Epithelial cell of proximal tubule (primary cell): ENCODE measurements at regions not wholly inside any gene's neighbourhood (a gene's known extent, or its start where the extent isn't known, plus 50 kb on each side); places are given as distances from the start of the nearest gene placed in this dataset.
"Not testable (repeated sequence)": the region's sequence is repeated elsewhere in the genome, so short reads cannot be mapped to it uniquely, and the experiment has no call there.

Experiments used
- DNase-seq: peaks from one replicate; pipeline ENCODE4 v3.0.0-alpha.2; 2011; ENCODE audit warnings: low read depth
- H3K4me3 ChIP-seq: 2 replicates; pipeline ENCODE4 v1.5.1; 2011; ENCODE audit warnings: low read depth, mild to moderate bottlenecking, low read length
- TF ChIP-seq, protein P1 (sequence below): conservative IDR thresholded peaks from 2 replicates; pipeline ENCODE4 v1.5.1; 2012; ENCODE audit warnings: low read depth, mild to moderate bottlenecking, low read length

DNA sequence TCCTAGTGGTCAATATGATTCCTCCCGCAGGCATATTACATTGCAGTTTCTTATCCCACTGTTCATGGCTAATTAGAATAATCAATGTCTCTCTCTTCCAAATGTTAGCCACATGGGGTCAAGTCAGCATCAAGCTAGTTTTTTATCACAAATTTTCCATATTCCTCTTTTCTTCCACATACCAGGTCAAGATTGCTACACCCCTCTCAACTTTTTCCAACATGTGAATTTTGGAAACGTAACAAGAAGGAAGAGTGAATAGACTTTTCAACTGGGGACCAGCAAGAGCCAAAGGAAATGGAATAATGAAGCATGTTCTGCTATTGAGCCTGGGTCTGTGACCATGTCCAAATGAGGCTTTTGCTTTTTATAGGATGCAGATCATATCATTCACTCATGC, 65.1 kb downstream of the SOD2 start:
- TF ChIP-seq, protein P1, sequence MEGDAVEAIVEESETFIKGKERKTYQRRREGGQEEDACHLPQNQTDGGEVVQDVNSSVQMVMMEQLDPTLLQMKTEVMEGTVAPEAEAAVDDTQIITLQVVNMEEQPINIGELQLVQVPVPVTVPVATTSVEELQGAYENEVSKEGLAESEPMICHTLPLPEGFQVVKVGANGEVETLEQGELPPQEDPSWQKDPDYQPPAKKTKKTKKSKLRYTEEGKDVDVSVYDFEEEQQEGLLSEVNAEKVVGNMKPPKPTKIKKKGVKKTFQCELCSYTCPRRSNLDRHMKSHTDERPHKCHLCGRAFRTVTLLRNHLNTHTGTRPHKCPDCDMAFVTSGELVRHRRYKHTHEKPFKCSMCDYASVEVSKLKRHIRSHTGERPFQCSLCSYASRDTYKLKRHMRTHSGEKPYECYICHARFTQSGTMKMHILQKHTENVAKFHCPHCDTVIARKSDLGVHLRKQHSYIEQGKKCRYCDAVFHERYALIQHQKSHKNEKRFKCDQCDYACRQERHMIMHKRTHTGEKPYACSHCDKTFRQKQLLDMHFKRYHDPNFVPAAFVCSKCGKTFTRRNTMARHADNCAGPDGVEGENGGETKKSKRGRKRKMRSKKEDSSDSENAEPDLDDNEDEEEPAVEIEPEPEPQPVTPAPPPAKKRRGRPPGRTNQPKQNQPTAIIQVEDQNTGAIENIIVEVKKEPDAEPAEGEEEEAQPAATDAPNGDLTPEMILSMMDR, result no peak
- no peak for DNase-seq
- no peak overlapping the region for H3K4me3 ChIP-seq

DNA sequence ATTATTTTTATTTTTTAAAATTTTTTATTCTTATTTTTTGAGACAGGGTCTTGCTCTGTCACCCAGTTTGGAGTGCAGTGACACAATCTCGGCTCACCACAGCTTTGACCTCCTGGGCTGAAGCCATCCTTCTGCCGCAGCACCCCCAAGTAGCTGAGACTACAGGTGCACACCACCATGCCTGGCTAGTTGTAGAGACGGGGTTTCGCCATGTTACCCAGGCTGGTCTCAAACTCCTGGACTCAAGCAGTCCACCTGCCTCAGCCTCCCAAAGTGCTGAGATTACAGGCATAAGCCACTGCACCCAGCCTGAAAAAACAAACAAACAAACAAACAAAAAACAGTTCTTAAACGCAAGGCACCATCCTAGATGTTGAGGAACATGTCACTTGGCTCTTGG, 66.5 kb downstream of the SOD2 start:
- not testable (repeated sequence) for H3K4me3 ChIP-seq, DNase-seq

DNA sequence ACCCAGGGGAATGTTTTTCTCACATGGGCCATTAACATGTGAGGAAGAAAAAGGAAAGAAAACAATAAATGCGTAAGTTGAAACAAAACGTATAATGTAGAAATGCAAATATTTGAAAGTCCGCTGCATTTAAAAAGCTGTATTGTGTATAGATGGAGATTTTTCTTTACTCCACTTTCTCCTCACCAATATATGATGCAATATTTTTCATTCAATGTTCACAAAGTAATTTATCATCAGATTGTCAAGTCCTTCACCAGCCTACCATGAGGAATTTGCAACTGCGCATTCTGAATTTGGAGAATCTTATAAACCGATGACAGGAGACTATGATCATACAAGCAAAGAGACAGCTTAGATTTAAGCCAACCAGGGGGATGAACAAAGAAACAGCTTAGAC, 69.9 kb downstream of the SOD2 start:
- TF ChIP-seq, protein P1, result no peak
- DNase-seq, result no peak
- H3K4me3 ChIP-seq, result no peak overlapping the region

DNA sequence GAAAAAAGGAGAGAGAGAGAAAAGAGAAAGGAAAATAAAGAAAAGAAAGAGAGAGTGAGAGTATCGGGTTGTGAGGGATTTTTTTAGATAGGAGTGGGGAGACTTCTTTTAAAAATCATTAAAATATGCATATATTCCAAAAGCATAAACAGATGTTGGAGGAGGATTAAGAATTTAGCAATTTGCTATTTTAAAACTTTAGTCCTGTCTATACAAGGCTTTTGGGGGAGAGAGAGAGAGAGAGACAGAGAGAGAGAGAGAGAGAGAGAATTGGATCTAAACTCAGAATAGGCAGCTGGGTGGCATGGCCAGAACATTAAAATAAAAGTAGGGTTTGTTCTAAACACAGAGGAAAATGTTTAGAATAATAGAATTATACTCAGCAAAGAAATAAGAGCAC, 72.1 kb downstream of the SOD2 start:
- no peak for DNase-seq
- TF ChIP-seq, protein P1, result no peak
- H3K4me3 ChIP-seq, result no peak overlapping the region

DNA sequence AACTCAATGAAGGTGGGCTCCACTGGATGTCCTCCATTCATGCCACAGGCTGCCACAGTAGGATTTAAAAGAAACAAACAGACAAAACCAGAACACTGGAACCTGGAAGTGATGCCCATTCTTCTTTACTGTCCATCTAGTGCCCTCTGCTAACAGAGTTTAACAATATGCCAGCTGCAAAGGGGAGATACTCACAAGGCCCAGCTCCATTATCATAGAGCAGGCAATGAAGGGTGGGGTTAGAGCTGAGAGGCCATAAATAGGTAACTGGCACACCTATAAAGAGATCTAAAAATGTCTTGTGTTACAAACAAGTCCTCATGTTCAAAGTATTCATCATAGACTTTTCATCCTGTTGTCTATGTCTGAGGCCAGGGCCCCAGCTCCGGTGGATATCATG, 75.6 kb downstream of the SOD2 start:
- TF ChIP-seq, protein P1, result no peak
- H3K4me3 ChIP-seq, result no peak overlapping the region

DNA sequence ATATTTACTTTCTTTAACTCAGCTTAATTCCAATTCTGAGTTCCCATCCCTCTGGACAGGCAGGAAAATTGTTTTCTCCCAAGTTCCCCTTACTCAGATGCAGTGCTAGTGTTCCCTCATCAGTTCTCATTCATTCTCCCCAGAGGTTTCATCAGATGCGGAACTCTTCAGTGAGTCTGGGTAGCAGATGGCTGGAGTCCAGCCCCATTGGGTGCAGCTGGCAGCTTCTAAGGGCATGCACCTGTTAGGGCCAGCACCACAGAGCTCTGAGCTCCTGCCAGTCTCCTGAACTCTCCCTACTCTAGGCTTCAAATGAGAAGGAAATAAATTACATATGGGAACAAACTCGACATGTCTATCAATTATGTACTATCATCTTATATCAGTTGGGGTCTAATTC, 76.6 kb downstream of the SOD2 start:
- no peak overlapping the region for H3K4me3 ChIP-seq
- TF ChIP-seq, protein P1, result no peak
- DNase-seq, result no peak

More for the DNA sequence above, 75.6 kb downstream of the SOD2 start:
- DNase-seq, result no peak

DNA sequence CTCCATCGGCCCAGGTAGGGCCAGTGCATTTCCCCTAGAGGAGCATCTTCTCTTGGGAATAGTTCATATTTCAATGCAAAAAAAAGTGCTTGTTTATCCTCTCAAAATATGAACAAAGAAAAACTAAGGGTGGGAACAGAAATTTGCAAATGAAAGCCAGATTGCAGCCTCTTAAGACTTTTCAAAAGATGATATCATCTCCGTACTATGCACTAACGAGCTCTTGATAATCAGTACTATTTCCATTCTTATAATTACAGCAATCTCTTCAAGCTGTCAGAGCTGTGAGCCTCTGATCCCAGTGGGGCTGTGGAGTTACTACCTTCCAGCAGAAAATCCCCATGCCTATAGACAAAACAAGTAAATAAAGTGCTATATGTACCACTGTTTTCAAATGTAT, 77.1 kb downstream of the SOD2 start:
- TF ChIP-seq, protein P1, result no peak
- DNase-seq, result no peak

DNA sequence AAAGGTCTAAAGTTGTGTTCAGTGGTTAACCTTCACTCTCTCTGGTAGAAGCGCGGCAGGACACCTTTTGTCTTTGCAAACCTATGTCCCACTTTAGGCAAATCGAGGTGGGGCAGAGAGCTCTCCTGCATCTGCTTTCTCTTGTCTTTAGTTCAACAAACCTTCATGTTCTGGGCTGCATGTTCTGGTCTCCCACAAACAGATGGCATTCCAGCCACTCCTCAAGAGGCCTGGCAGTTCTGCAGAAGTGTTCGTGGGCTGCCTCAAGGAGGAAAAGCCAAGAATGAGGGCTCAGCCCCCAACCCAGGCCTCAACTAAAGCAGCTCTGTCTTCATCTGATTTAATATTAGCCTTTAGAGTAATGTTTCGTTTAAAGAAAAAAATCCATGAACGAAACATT, 82.2 kb downstream of the SOD2 start:
- DNase-seq, result no peak
- TF ChIP-seq, protein P1, result no peak

More for the DNA sequence above, 77.1 kb downstream of the SOD2 start:
- no peak overlapping the region for H3K4me3 ChIP-seq

More for the DNA sequence above, 82.2 kb downstream of the SOD2 start:
- no peak overlapping the region for H3K4me3 ChIP-seq
